ENCODE measurements at regions not wholly inside any gene's neighbourhood (a gene's known extent, or its start where the extent isn't known, plus 50 kb on each side); places are given as distances from the start of the nearest gene placed in this dataset.

DNA sequence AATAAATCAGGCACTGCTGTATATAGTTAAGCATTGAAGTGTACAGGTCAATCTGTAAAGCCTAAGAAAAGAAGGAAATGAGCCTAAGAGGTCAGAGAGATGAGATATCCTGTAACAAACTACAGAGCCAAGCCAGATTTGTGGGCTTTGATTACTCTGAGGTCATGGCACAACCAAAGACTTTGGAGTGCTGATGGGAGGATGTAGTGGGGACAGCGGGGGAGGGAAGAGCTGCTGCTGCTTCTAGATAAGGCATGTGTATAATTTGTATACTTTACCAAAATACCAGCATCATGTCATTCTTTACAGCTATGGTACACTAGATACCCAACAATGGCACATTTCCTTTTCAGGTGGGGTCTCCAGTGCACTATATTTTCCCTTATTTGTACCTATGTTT, 102.5 kb downstream of the OGFRL1 start:
- H3K27me3 ChIP-seq (ENCODE audit: insufficient read depth, low read length): no peaks in the 10 kb centered on the region

More for the DNA sequence above, 102.5 kb downstream of the OGFRL1 start:
- no peak for ATAC-seq
- no peak overlapping the region for H3K4me2 ChIP-seq (ENCODE audit: low read length)
- no peak overlapping the region for H2AFZ ChIP-seq (ENCODE audit: low read depth, low read length, poor library complexity, severe bottlenecking)
- H3K4me3 ChIP-seq (replicated peaks in 1 of 2; ENCODE audit: low read depth in 1 of 2, low read length in 2 of 2): no peak overlapping the region
- BruUV-seq (replicated peaks): no TSS peak
- H3K9me2 ChIP-seq (ENCODE audit: insufficient read depth): no peaks in the 10 kb centered on the region
- no peaks in the 10 kb centered on the region for H4K20me1 ChIP-seq (ENCODE audit: insufficient read depth)
- no peaks in the 10 kb centered on the region for H3K9me3 ChIP-seq (ENCODE audit: control insufficient read depth in 1 of 2, insufficient read depth in 1 of 2, low read depth in 1 of 2, low read length in 2 of 2)
- no peak overlapping the region for H3K9ac ChIP-seq (ENCODE audit: low read length)
- no peak for DNase-seq (ENCODE audit: low read depth, low spot score)
- H3K79me2 ChIP-seq (ENCODE audit: insufficient read depth, low read length): no peaks in the 10 kb centered on the region
- intact Hi-C loops (cut with micrococcal nuclease): no loop called here
- no peak for TF ChIP-seq TCF7L2 (IDR thresholded peaks at IDR 0.05; ENCODE audit: borderline replicate concordance, extremely low read depth, insufficient read depth, insufficient read length)
- no peak for TF ChIP-seq CBX3 (IDR thresholded peaks at IDR 0.05; ENCODE audit: low read depth)
- TF ChIP-seq FOSL1 (IDR thresholded peaks at IDR 0.05; ENCODE audit: low read depth): no peak
- TF ChIP-seq EZH2 (IDR thresholded peaks at IDR 0.05): no peak
- TF ChIP-seq RAD21 (IDR thresholded peaks at IDR 0.05; ENCODE audit: low read depth): no peak
- TF ChIP-seq SP1 (IDR thresholded peaks at IDR 0.05; ENCODE audit: low read depth): no peak
- TF ChIP-seq EZH2phosphoT487 (IDR thresholded peaks at IDR 0.05; ENCODE audit: borderline replicate concordance): no peak
- TF ChIP-seq POLR2A (IDR thresholded peaks at IDR 0.05; ENCODE audit: borderline replicate concordance, extremely low read depth, insufficient read depth, insufficient read length): no peak
- TF ChIP-seq, protein P1, sequence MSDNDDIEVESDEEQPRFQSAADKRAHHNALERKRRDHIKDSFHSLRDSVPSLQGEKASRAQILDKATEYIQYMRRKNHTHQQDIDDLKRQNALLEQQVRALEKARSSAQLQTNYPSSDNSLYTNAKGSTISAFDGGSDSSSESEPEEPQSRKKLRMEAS (IDR thresholded peaks at IDR 0.05): no peak
- no peak for TF ChIP-seq EGR1 (IDR thresholded peaks at IDR 0.05; ENCODE audit: low read depth)
- TF ChIP-seq, protein P2, sequence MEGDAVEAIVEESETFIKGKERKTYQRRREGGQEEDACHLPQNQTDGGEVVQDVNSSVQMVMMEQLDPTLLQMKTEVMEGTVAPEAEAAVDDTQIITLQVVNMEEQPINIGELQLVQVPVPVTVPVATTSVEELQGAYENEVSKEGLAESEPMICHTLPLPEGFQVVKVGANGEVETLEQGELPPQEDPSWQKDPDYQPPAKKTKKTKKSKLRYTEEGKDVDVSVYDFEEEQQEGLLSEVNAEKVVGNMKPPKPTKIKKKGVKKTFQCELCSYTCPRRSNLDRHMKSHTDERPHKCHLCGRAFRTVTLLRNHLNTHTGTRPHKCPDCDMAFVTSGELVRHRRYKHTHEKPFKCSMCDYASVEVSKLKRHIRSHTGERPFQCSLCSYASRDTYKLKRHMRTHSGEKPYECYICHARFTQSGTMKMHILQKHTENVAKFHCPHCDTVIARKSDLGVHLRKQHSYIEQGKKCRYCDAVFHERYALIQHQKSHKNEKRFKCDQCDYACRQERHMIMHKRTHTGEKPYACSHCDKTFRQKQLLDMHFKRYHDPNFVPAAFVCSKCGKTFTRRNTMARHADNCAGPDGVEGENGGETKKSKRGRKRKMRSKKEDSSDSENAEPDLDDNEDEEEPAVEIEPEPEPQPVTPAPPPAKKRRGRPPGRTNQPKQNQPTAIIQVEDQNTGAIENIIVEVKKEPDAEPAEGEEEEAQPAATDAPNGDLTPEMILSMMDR (IDR thresholded peaks at IDR 0.05 in 2 of 3, conservative IDR thresholded peaks at IDR 0.05 in 1 of 3; ENCODE audit: borderline replicate concordance in 1 of 3, insufficient read depth in 1 of 3, low read depth in 2 of 3, low read length in 2 of 3): no peak
- TF ChIP-seq YY1 (IDR thresholded peaks at IDR 0.05; ENCODE audit: extremely low read depth, insufficient replicate concordance, low read depth, low read length): no peak
- TF ChIP-seq, protein P3, sequence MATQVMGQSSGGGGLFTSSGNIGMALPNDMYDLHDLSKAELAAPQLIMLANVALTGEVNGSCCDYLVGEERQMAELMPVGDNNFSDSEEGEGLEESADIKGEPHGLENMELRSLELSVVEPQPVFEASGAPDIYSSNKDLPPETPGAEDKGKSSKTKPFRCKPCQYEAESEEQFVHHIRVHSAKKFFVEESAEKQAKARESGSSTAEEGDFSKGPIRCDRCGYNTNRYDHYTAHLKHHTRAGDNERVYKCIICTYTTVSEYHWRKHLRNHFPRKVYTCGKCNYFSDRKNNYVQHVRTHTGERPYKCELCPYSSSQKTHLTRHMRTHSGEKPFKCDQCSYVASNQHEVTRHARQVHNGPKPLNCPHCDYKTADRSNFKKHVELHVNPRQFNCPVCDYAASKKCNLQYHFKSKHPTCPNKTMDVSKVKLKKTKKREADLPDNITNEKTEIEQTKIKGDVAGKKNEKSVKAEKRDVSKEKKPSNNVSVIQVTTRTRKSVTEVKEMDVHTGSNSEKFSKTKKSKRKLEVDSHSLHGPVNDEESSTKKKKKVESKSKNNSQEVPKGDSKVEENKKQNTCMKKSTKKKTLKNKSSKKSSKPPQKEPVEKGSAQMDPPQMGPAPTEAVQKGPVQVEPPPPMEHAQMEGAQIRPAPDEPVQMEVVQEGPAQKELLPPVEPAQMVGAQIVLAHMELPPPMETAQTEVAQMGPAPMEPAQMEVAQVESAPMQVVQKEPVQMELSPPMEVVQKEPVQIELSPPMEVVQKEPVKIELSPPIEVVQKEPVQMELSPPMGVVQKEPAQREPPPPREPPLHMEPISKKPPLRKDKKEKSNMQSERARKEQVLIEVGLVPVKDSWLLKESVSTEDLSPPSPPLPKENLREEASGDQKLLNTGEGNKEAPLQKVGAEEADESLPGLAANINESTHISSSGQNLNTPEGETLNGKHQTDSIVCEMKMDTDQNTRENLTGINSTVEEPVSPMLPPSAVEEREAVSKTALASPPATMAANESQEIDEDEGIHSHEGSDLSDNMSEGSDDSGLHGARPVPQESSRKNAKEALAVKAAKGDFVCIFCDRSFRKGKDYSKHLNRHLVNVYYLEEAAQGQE (IDR thresholded peaks at IDR 0.05; ENCODE audit: low read depth): no peak
- TF ChIP-seq, protein P4, sequence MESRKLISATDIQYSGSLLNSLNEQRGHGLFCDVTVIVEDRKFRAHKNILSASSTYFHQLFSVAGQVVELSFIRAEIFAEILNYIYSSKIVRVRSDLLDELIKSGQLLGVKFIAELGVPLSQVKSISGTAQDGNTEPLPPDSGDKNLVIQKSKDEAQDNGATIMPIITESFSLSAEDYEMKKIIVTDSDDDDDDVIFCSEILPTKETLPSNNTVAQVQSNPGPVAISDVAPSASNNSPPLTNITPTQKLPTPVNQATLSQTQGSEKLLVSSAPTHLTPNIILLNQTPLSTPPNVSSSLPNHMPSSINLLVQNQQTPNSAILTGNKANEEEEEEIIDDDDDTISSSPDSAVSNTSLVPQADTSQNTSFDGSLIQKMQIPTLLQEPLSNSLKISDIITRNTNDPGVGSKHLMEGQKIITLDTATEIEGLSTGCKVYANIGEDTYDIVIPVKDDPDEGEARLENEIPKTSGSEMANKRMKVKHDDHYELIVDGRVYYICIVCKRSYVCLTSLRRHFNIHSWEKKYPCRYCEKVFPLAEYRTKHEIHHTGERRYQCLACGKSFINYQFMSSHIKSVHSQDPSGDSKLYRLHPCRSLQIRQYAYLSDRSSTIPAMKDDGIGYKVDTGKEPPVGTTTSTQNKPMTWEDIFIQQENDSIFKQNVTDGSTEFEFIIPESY (IDR thresholded peaks at IDR 0.05; ENCODE audit: extremely low read depth, insufficient replicate concordance, low read length): no peak
- TF ChIP-seq SIN3A (IDR thresholded peaks at IDR 0.05; ENCODE audit: low read depth): no peak
- H3K4me1 ChIP-seq (ENCODE audit: control insufficient read depth in 1 of 2, insufficient read depth in 2 of 2, low read length in 2 of 2): no peaks in the 10 kb centered on the region; a peak in 1 of 4 replicates
- no peak overlapping the region for H3K27ac ChIP-seq (ENCODE audit: low read depth, low read length)
- ChIA-PET CTCF (no interaction called here), RAD21 (ENCODE audit: low non-redundant PET in 1 of 2, low total read pairs in 2 of 2, uncharacterized antibody in 2 of 2, unreplicated experiment in 2 of 2) (no interaction called here), POLR2A (no interaction called here)
- no peaks in the 10 kb centered on the region for H3K36me3 ChIP-seq (ENCODE audit: control insufficient read depth in 1 of 2, insufficient read depth in 2 of 2, low read length in 2 of 2)

Measured in HCT116 (cell line).